GM18519 (cell line): ENCODE measurements at regions not wholly inside any gene's neighbourhood (a gene's known extent, or its start where the extent isn't known, plus 50 kb on each side); places are given as distances from the start of the nearest gene placed in this dataset.
A peak's percentile ranks its signal among the peaks of the same experiment; 100 is the strongest.
"Not testable (repeated sequence)": the region's sequence is repeated elsewhere in the genome, so short reads cannot be mapped to it uniquely, and the experiment has no call there.

Experiments used
- ATAC-seq: cut with Tn5 transposase; IDR thresholded peaks from one replicate; pipeline ENCODE4 v1.9.1; 2021; ENCODE audit warnings: mild to moderate bottlenecking, moderate library complexity; ENCODE audit not compliant: unreplicated experiment, low FRiP score

GRCh38 chr3:103410231-103410630 lies 975.4 kb downstream of the ZPLD1 start:
- ATAC-seq = no peak

- ATAC-seq = no peak
These were observed 986.6 kb downstream of the ZPLD1 start for GRCh38 chr3:103421460-103421859.

- no peak for ATAC-seq
These were observed 1003.1 kb downstream of the ZPLD1 start for GRCh38 chr3:103437883-103438282.

GRCh38 chr3:103440539-103441203 lies 1005.9 kb downstream of the ZPLD1 start:
- peak; percentile 90 for ATAC-seq

- no peak for ATAC-seq
These were observed 1012.3 kb downstream of the ZPLD1 start for GRCh38 chr3:103446953-103447629.

GRCh38 chr3:103453152-103453551 lies 1018.3 kb downstream of the ZPLD1 start:
- ATAC-seq = no peak

- ATAC-seq = no peak
These were observed 1025.0 kb downstream of the ZPLD1 start for GRCh38 chr3:103459815-103460214.

- no peak for ATAC-seq
These were observed 1035.7 kb downstream of the ZPLD1 start for GRCh38 chr3:103470498-103470897.

- ATAC-seq = no peak
These were observed 1059.2 kb downstream of the ZPLD1 start for GRCh38 chr3:103494011-103494410.

- ATAC-seq = no peak
These were observed 1059.7 kb downstream of the ZPLD1 start for GRCh38 chr3:103494512-103494911.

- ATAC-seq = no peak
These were observed 1060.4 kb downstream of the ZPLD1 start for GRCh38 chr3:103495186-103495585.

GRCh38 chr3:103499132-103499900 lies 1064.5 kb downstream of the ZPLD1 start:
- ATAC-seq = no peak

GRCh38 chr3:103499967-103500366 lies 1065.2 kb downstream of the ZPLD1 start:
- no peak for ATAC-seq

GRCh38 chr3:103510760-103511159 lies 1075.9 kb downstream of the ZPLD1 start:
- no peak for ATAC-seq

GRCh38 chr3:103511891-103512290 lies 1077.1 kb downstream of the ZPLD1 start:
- ATAC-seq = no peak

GRCh38 chr3:103512595-103512994 lies 1077.8 kb downstream of the ZPLD1 start:
- ATAC-seq = no peak

- no peak for ATAC-seq
These were observed 1078.2 kb downstream of the ZPLD1 start for GRCh38 chr3:103513003-103513402.

GRCh38 chr3:103515116-103515515 lies 1080.3 kb downstream of the ZPLD1 start:
- ATAC-seq = no peak

GRCh38 chr3:103516950-103517349 lies 1082.1 kb downstream of the ZPLD1 start:
- ATAC-seq = no peak

GRCh38 chr3:103531327-103531726 lies 1096.5 kb downstream of the ZPLD1 start:
- not testable (repeated sequence) for ATAC-seq

GRCh38 chr3:103532986-103533385 lies 1098.2 kb downstream of the ZPLD1 start:
- ATAC-seq = no peak
